A549 (cell line): ENCODE measurements at regions not wholly inside any gene's neighbourhood (a gene's known extent, or its start where the extent isn't known, plus 50 kb on each side); places are given as distances from the start of the nearest gene placed in this dataset.

Experiments used
- CTCF ChIP-seq: fragments of >200 bp; sonication (Bioruptor Twin); formaldehyde crosslinking; IDR thresholded peaks from 3 replicates; pipeline ENCODE4 v1.5.1; 2016
- HMGXB4 ChIP-seq: fragments of 250-450 bp; sonication (Bioruptor Pico); IDR thresholded peaks from 2 replicates; pipeline ENCODE4 v1.5.0; 2021; ENCODE audit warnings: mild to moderate bottlenecking, moderate library complexity, borderline replicate concordance
- MAX ChIP-seq: IDR thresholded peaks from 2 replicates; pipeline ENCODE4 v1.6.1; 2012
- SMC3 ChIP-seq: fragments of >200 bp; sonication (Bioruptor Twin); formaldehyde crosslinking; IDR thresholded peaks from 3 replicates; pipeline ENCODE4 v1.6.1; 2018; ENCODE audit warnings: inconsistent platforms
- TP53 ChIP-seq: fragments of 250-450 bp; sonication (Bioruptor Pico); IDR thresholded peaks from 2 replicates; pipeline ENCODE4 v1.5.0; 2021; ENCODE audit warnings: mild to moderate bottlenecking, moderate library complexity

- TF ChIP-seq SMC3 (no peak), HMGXB4 (CRISPR knock-in tag) (no peak), TP53 (no peak), CTCF (no peak), MAX (no peak)
These were observed 109.4 kb upstream of the INPP4B start for GRCh38 chr4:142955501-142955900.
